Stimulated activated CD8-positive, alpha-beta memory T cell treated with anti-CD3 and anti-CD28 coated beads, Interleukin-4, amount 100 ng/mL, for 4 hours (primary cell): ENCODE measurements at regions not wholly inside any gene's neighbourhood (a gene's known extent, or its start where the extent isn't known, plus 50 kb on each side); places are given as distances from the start of the nearest gene placed in this dataset.

Experiments used
- DNase-seq, 2 donors: peaks; one replicate each; pipeline ENCODE4 v3.0.0-alpha.2; 2020; ENCODE audit warnings: low read depth in 2 of 2, low spot score in 1 of 2

- DNase-seq: no peak
These were observed 154.2 kb downstream of the DLL1 start for GRCh38 chr6:170136541-170137175.

DNA sequence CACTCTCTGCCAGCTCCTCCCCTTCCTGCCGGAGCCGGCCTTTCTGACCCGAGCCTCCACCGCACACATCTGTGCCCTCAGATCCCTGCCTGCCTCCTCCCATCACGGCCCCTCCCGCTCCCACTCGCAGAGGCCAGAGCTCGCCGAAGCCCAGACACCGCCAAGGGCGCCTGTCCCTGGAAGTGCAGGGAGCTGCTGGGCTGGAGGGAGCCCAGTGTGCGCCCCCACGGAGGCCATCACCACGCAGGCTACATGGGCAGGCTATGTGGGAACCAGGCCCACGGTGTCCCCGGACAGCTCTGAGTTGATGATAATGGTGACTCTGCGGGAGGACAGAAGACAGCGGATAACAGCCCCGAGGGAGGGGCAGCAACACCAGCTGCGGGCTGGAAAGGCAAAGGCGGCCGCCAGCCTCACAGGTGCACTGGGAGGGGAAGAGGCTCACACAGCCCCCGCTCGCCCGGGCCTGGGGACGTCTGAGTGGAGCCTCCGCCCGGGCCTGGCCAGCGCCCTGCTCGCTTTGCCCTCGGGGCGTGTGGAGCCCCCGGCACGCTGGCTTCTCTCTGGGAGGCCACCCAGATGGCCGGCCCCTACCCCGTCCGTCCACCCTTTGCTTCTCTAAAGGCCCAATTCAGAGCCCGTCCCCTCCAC is 154.9 kb downstream of the DLL1 start:
- no peak for DNase-seq

DNA sequence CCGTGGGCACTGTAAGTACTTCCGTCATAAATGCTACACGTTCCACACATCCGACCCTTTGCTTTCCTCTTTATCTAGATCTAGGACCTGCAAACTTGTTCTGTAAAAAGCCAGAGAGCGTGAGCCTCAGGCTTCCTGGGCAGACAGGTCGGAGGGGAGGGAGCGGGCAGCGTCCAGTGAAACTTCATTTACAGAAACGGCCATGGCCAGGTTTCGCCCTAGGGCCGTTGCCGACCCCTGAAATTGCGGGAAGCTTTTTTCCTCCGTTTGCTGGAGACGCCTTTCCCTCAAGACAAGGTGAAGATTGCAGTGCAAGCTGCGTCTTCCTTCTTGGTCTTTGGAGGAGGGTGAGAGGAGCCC is 155.4 kb downstream of the DLL1 start:
- DNase-seq: no peak

- no peak for DNase-seq
These were observed 156.1 kb downstream of the DLL1 start for GRCh38 chr6:170134471-170135440.

DNA sequence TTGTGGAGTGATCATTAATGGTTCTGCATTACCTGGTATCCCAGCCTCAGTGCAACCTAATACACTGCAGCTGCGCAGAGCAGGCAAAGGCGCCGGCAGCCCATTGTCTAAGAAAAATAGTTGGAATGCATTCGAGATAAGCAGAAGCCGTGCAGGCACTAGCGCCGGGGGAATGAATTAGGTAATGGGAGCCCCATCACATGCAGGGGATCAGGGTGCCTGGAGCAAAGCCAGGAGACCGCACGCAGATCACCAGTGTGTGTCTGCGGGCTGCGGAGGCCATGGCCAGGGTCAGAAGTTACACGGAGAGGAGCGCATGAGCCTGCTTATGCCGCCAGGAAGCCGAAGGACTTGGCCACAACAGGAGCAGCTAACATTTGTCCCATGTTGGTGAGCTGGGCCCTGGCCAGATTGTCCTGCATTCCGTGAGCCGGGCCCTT is 156.8 kb downstream of the DLL1 start:
- DNase-seq: no peak

GRCh38 chr6:170132561-170132991 is 158.3 kb downstream of the DLL1 start:
- no peak for DNase-seq

GRCh38 chr6:170132011-170132521 is 158.8 kb downstream of the DLL1 start:
- DNase-seq: no peak

DNA sequence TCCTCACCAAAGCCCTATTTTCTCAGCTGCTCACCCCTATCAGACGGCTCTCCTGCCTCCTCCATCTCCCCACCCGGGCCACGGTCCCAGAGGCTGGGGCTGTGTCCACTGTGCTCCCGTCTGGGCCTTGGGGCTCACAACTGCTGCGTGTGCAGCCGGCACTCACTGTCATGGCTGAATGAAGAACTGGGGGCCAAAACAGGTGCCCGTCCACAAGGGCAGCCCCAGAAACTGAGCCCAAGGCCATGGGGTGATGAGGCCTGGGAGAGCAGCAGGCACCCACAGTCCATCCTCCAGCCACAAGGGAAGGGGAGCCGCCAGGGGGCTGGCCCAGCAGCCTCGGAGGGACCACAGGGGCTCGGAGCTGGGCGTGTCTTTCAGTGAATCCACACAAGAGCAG is 159.5 kb downstream of the DLL1 start:
- DNase-seq: no peak

DNA sequence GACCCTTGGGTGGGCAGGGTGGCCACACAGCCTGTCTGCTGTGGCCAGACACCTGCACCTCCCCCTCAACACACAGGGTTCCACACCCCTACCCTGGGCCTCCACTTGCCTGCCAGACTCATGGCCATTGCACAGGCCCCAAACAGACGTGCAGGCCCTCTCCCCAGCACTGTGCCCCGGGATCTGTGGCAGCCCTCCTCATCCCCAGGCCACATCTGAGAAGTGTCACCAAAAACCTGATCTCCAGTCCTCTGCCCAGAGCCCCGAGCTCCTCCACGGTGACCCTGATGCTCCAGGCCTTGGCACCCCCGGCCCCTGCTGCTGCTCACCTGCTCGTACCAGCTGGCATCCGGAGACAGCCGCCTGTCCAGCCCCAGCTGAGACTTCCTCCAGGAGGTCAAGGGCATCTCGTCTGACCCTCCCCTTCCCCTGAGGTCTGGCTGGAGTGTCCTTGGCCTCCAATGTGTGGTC is 160.1 kb downstream of the DLL1 start:
- DNase-seq: no peak

DNA sequence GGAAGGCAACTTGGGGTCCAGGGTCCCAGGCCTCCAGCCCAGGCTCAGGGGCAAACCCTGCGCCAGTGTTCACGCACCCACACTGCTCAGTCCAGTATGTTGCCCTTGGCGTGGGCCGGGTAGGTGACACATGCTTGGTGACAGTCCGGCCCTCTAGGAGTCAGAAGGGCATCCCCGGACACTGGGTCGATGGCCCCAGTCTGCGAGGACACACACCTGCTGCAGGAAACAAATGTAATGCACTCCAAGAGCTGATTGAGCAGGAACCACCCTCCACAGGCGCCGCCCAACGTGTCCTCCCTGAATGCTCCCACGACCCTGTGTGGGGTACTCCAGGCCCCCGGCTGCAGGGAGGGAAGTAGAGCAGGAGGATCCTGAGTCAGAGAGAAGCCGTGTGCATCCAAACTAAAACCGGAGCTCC is 160.7 kb downstream of the DLL1 start:
- no peak for DNase-seq

DNA sequence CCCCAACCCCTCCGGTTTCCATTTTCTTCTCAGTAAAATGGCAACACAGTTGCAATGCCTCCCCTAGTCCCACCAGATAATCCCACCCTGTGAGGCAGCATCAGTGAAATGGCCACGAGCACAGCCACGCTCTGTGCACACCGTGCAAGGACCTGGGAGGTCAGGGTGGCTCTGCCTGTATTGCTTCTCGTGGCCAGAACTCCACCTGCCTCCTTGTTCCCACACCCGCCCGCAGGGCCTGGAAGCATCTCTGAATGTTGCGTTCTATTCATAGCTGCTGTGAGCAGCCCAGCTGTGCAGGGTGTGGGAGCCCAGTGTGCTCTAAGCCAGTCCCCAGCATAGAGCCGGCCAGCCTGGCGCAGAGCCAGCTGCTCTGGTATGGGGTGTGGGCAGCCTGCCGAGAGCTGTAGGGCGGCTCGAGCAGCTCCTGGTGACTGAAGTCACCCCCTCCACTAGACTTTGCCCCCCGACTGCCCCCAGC is 161.1 kb downstream of the DLL1 start:
- no peak for DNase-seq

DNA sequence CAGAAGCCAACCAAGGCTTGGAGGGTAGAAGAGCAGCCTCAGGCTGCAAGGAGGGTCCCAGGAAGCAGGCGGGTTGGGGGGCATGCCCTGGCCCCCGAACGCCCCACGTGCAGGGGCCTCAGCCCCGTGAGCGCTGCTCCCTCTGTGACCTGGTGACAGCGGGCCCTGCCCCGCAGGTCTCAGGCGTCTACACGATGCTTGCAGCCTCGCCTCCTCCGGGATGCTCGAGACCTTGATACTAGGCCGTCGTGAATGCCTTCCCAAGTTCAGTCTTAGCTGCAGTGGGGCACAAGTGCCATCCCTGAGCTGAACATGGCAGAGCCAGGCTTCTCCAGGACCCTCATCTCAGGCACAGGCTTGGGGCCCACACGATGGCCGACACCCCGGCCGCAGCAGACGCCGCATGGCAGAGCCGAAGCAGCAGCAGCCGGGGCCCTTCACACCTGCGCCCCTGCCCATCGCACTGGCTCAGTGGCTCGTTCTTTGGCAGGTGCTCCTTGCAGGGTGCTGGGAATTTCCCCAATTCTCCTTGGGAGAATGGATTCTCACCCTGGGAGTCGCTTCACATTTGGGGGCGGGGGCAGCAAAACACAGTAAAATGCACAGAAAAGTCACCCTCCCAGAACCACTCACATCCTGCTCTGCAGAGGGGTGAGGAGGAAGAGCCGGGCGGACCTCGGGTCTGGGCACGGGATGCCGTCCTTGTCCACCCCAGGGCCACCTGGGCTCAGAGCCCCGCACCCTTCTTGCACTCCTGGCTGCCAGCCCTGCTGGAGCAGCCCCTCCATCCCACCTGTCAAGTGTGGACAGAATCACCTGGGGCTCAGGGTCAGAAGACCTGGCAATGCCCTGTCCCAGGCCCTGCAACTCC is 161.8 kb downstream of the DLL1 start:
- DNase-seq: no peak

DNA sequence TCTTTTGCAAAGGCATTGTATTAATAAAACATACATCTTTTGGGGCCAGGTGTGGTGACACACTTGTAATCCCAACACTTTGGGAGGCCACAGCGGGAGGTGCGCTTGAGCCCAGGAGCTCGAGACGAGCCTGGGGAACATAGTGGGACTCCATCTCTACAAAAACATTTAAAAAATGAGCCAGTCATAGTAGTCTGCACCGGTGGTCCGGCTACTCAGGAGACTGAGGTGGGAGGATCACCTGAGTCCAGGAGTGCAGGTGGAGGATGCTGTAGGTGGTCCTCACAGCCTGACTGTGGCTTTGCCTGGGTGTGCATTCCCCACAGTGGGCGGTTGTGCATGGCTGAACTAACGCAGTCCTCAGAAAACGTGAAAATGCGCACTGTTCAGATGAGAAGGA is 162.5 kb downstream of the DLL1 start:
- no peak for DNase-seq

- DNase-seq: no peak
These were observed 163.7 kb downstream of the DLL1 start for GRCh38 chr6:170127151-170127550.

GRCh38 chr6:170125456-170126300 is 165.2 kb downstream of the DLL1 start:
- DNase-seq: no peak

GRCh38 chr6:170124836-170125235 is 166.0 kb downstream of the DLL1 start:
- DNase-seq: no peak

DNA sequence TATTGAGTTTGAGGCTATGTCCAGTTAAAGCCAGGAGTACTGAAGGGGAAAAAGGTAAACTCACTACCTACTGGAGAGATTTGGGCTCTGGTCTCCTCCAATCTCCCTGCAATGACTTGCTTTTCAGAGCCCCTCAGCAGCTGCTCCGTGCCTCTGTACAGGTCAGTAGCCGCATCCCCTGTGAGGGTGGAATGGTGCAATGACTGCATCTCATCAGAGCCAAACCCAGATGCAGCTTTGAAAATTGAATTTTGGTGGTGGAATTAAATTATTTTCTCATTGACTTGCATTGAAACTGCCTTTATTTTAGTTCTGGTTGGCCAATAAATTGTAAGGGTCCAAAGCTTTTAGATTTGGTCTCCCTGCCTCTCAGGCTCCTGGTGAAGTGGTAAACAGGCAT is 166.7 kb downstream of the DLL1 start:
- no peak for DNase-seq

GRCh38 chr6:170122651-170123050 is 168.2 kb downstream of the DLL1 start:
- no peak for DNase-seq

DNA sequence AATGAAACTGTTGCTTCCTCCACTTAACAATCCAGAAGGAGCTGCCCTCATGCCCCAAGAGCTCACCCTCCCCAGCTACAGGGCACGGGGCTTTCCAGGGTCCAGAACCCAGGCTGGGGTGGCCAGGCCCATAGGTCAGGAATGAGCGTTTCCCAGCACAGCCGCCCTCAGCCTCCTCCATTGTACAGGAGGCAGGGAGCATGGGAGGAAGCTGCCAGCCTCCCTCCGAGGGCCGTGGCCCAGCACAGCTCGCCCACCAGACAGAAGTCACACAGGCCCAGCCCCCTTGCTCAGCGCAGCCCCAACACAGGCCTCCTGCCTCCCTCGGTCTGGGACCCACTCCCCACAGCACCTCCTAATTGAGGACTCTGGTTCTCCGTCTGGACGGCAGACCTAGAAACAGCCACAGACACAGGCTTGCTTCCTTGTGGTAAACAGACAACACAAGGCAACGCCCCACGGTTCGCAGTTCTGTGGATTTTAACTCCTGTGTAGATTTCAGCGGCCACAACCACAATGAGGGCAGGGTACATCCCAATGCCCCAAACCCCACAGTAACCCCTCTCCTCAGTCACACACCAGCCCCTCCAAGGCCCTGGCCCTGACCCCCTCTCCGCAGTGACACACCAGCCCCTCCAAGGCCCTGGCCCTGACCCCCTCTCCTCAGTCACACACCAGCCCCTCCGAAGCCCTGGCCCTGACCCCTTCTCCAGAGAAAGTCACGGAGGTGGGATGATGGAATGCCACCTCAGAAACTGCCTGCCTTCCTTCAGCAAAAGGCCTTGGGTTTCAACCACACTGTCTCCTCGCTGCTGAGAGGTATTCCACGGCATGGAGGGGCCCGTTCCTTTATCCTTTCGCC is 173.5 kb downstream of the DLL1 start:
- DNase-seq: no peak
